GM12878 (cell line): ENCODE measurements at regions not wholly inside any gene's neighbourhood (a gene's known extent, or its start where the extent isn't known, plus 50 kb on each side); places are given as distances from the start of the nearest gene placed in this dataset.

ENCODE experiments used
- ATAC-seq: fragments of 200-7000 bp; cut with Tn5 transposase; 3 replicates; pipeline ENCODE4 v1.9.1; 2020; ENCODE audit warnings: mild to moderate bottlenecking, moderate library complexity
- BruUV-seq: library from RNA; stranded (reverse); fragments of 400-500 nt; replicated peaks from 2 replicates; lab custom pipeline; 2021; lab: Mats Ljungman, UMichigan
- CTCF ChIA-PET: fragments of 300-600 bp; sonication (Branson Sonifier 250); formaldehyde crosslinking; extraction: SDS; loops from one replicate; lab custom pipeline; 2021; ENCODE audit warnings: inconsistent platforms; lab: Yijun Ruan, JAX
- POLR2A ChIA-PET: fragments of 350-600 bp; formaldehyde crosslinking; extraction: SDS; loops from one replicate; lab custom pipeline; 2021; ENCODE audit warnings: inconsistent platforms; lab: Charles Lee
- RAD21 ChIA-PET: fragments of 300-600 bp; sonication (Branson Sonifier 250); formaldehyde crosslinking; loops from one replicate; lab custom pipeline; 2023; ENCODE audit warnings: antibody characterized with exemption; ENCODE audit not compliant: unreplicated experiment; lab: Charles Lee
- SMC1A ChIA-PET: fragments of 300-600 bp; sonication (Branson Sonifier 250); formaldehyde crosslinking; loops from one replicate; lab custom pipeline; 2023; ENCODE audit not compliant: unreplicated experiment, uncharacterized antibody; lab: Charles Lee
- DNase-seq: peaks from one replicate; pipeline ENCODE4 v3.0.0-alpha.2; 2011; ENCODE audit warnings: low read depth, low spot score
- FAIRE-seq: peaks from 3 replicates; lab custom pipeline; 2011; peaks lifted over from hg19 to GRCh38; lab: Jason Lieb, UNC
- H2AFZ ChIP-seq: 2 replicates; pipeline ENCODE4 v1.6.0; 2011; ENCODE audit warnings: low read depth, low read length, control low read depth; ENCODE audit not compliant: control insufficient read depth
- H3K27ac ChIP-seq: 2 replicates; pipeline ENCODE4 v1.5.1; 2011; ENCODE audit warnings: control low read depth; ENCODE audit not compliant: control insufficient read depth, insufficient read depth
- H3K27me3 ChIP-seq, 2 experiments: replicated peaks in 1 of 2; 2 replicates each; pipeline versions ENCODE4 v1.6.0 to v1.6.1; 2011; ENCODE audit warnings: low read length in 1 of 2; ENCODE audit not compliant: control insufficient read depth in 2 of 2, insufficient read depth in 2 of 2
- H3K36me3 ChIP-seq, 2 experiments: 2 replicates each; pipeline ENCODE4 v1.5.1; 2011; ENCODE audit warnings: low read length in 1 of 2; ENCODE audit not compliant: control insufficient read depth in 2 of 2, insufficient read depth in 2 of 2
- H3K4me1 ChIP-seq: 2 replicates; pipeline ENCODE4 v1.6.1; 2011; ENCODE audit warnings: mild to moderate bottlenecking, low read length, moderate library complexity, mixed read lengths; ENCODE audit not compliant: control insufficient read depth, insufficient read depth
- H3K4me2 ChIP-seq: 2 replicates; pipeline ENCODE4 v1.6.0; 2011; ENCODE audit warnings: control low read depth; ENCODE audit not compliant: control insufficient read depth, insufficient read depth
- H3K4me3 ChIP-seq: fragments of 200-600 bp; sonication (generic); 2 replicates; pipeline ENCODE4 v1.5.1; 2016
- H3K79me2 ChIP-seq: 2 replicates; pipeline ENCODE4 v1.6.0; 2011; ENCODE audit warnings: low read length; ENCODE audit not compliant: control insufficient read depth, insufficient read depth
- H3K9ac ChIP-seq: 2 replicates; pipeline ENCODE4 v1.8.0; 2011; ENCODE audit warnings: low read length, control low read depth, mixed read lengths; ENCODE audit not compliant: control insufficient read depth, insufficient read depth
- H3K9me3 ChIP-seq: replicated peaks from 3 replicates; pipeline ENCODE4 v1.5.1; 2011; ENCODE audit warnings: mild to moderate bottlenecking, low read length; ENCODE audit not compliant: control insufficient read depth, insufficient read depth
- H4K20me1 ChIP-seq: 2 replicates; pipeline ENCODE4 v1.6.0; 2011; ENCODE audit not compliant: control insufficient read depth, insufficient read depth
- BCL3 ChIP-seq: IDR thresholded peaks from 2 replicates; pipeline ENCODE4 v1.6.1; 2011; ENCODE audit warnings: borderline replicate concordance, low read depth, mild to moderate bottlenecking, moderate library complexity, low read length; ENCODE audit not compliant: insufficient read depth, poor library complexity, severe bottlenecking
- CEBPB ChIP-seq, 2 experiments: fragments of 150-350 bp in 1 of 2; IDR thresholded peaks; 2 replicates each; pipeline ENCODE4 v1.6.1; 2012 to 2014; ENCODE audit warnings: low read depth in 2 of 2, low read length in 2 of 2, borderline replicate concordance in 1 of 2, inconsistent platforms in 1 of 2
- CHD4 ChIP-seq: fragments of 200-600 bp; sonication (generic); IDR thresholded peaks from 2 replicates; pipeline ENCODE4 v1.6.1; 2016; ENCODE audit warnings: mild to moderate bottlenecking
- CREM ChIP-seq: IDR thresholded peaks from 2 replicates; pipeline ENCODE4 v1.6.1; 2014; ENCODE audit warnings: antibody characterized with exemption, low read depth
- CTCF ChIP-seq, 3 experiments: IDR thresholded peaks in 2 of 3; conservative IDR thresholded peaks in 1 of 3; 2 replicates each; pipeline ENCODE4 v1.5.1; 2011; ENCODE audit warnings: low read depth in 3 of 3, low read length in 3 of 3, mild to moderate bottlenecking in 3 of 3, control low read depth in 2 of 3, moderate library complexity in 2 of 3, inconsistent platforms in 1 of 3, mixed read lengths in 1 of 3; ENCODE audit not compliant: control insufficient read depth in 2 of 3, insufficient read depth in 1 of 3; ENCODE audit errors: extremely low read depth in 1 of 3
- FOS ChIP-seq: IDR thresholded peaks from 3 replicates; pipeline ENCODE4 v1.6.1; 2011; ENCODE audit warnings: borderline replicate concordance; ENCODE audit not compliant: insufficient read length; ENCODE audit errors: extremely low read depth
- HCFC1 ChIP-seq: fragments of 150-350 bp; IDR thresholded peaks from 2 replicates; pipeline ENCODE4 v1.6.1; 2014; ENCODE audit warnings: low read length
- IKZF1 ChIP-seq: fragments of 450-650 bp; conservative IDR thresholded peaks from 2 replicates; pipeline ENCODE4 v1.6.1; 2017; ENCODE audit warnings: antibody characterized with exemption, mild to moderate bottlenecking
- IRF3 ChIP-seq: fragments of 450-650 bp; IDR thresholded peaks from 2 replicates; pipeline ENCODE4 v1.6.1; 2014; ENCODE audit warnings: mild to moderate bottlenecking
- NR2C1 ChIP-seq: fragments of 450-650 bp; IDR thresholded peaks from 2 replicates; pipeline ENCODE4 v1.6.1; 2017; ENCODE audit warnings: antibody characterized with exemption, mild to moderate bottlenecking, moderate library complexity
- NR2C2 ChIP-seq: IDR thresholded peaks from 2 replicates; pipeline ENCODE4 v1.6.1; 2011; ENCODE audit warnings: borderline replicate concordance, low read depth; ENCODE audit not compliant: control insufficient read depth, insufficient read length
- POLR2A ChIP-seq: IDR thresholded peaks from 2 replicates; pipeline ENCODE4 v1.6.1; 2011; ENCODE audit warnings: low read depth, mild to moderate bottlenecking, low read length
- TBL1XR1 ChIP-seq: IDR thresholded peaks from 2 replicates; pipeline ENCODE4 v1.6.1; 2012; ENCODE audit warnings: low read depth, low read length, improper control_type of control experiment
- TCF3 ChIP-seq: IDR thresholded peaks from 2 replicates; pipeline ENCODE4 v1.6.1; 2012; ENCODE audit warnings: low read depth, mild to moderate bottlenecking, low read length, borderline replicate concordance; ENCODE audit not compliant: insufficient read depth
- YY1 ChIP-seq: IDR thresholded peaks from 2 replicates; pipeline ENCODE4 v1.6.1; 2011; ENCODE audit warnings: low read depth, mild to moderate bottlenecking, low read length
- ZSCAN29 ChIP-seq: fragments of 450-650 bp; IDR thresholded peaks from 2 replicates; pipeline ENCODE4 v1.6.1; 2017; ENCODE audit warnings: mild to moderate bottlenecking, moderate library complexity
- WGBS: methylation state at CpG from one replicate; pipeline ENCODE4 v1.1.6; 2016; ENCODE audit warnings: low lambda C conversion rate; ENCODE audit not compliant: insufficient replicate concordance, insufficient coverage; ENCODE audit errors: missing lambda C conversion rate; 5-methylcytosine and 5-hydroxymethylcytosine counted together
- in situ Hi-C: fragments of 300-500 bp; cut with MboI; formaldehyde crosslinking; loops from 9 replicates; pipeline ENCODE4 v1.14.3; 2018; ENCODE audit warnings: mixed read lengths
- intact Hi-C: fragments of 100-400 bp; cut with micrococcal nuclease; formaldehyde crosslinking; loops from one replicate; pipeline ENCODE4 v1.14.2; 2022; ENCODE audit not compliant: unreplicated experiment

GRCh38 chr7:42373285-42373684, 136.3 kb upstream of the GLI3 start:
- Histone ChIP-seq H3K27me3 (no peaks in the 10 kb centered on the region), H3K4me2 (no peak overlapping the region), H4K20me1 (no peaks in the 10 kb centered on the region), H2AFZ (no peak overlapping the region), H3K4me3 (no peak overlapping the region), H3K9ac (no peak overlapping the region), H3K4me1 (no peaks in the 10 kb centered on the region), H3K27ac (no peak overlapping the region), H3K36me3 (no peaks in the 10 kb centered on the region), H3K9me3 (no peaks in the 10 kb centered on the region), H3K79me2 (no peaks in the 10 kb centered on the region)
- in situ Hi-C loops, result no loop called here
- ATAC-seq (no peak), DNase-seq (no peak), FAIRE-seq (no peak)
- ChIA-PET POLR2A (no interaction called here), CTCF (no interaction called here), RAD21 (no interaction called here), SMC1A (no interaction called here)
- BruUV-seq, result no TSS peak
- intact Hi-C loops, result no loop called here
- no peak for TF ChIP-seq TBL1XR1
- WGBS, result 50% methylated on average over 1 of the region's 1 CpG

- RAD21 ChIA-PET, result no interaction called here
- no peak for ATAC-seq
- DNase-seq, result no peak
- 14% methylated on average over 3 of the region's 3 CpGs for WGBS
- no peak for FAIRE-seq
- Histone ChIP-seq H3K4me2 (no peak overlapping the region), H3K36me3 (no peaks in the 10 kb centered on the region), H2AFZ (no peak overlapping the region), H3K4me3 (no peak overlapping the region), H4K20me1 (no peaks in the 10 kb centered on the region), H3K4me1 (no peaks in the 10 kb centered on the region), H3K79me2 (no peaks in the 10 kb centered on the region), H3K9ac (no peak overlapping the region), H3K9me3 (no peaks in the 10 kb centered on the region), H3K27me3 (no peaks in the 10 kb centered on the region), H3K27ac (no peak overlapping the region)
- in situ Hi-C loops, result no loop called here
- intact Hi-C loops, result no loop called here
- CTCF ChIA-PET, result no interaction called here
- no peak for TF ChIP-seq POLR2A
- TF ChIP-seq YY1, result no peak
- TF ChIP-seq CEBPB (IDR thresholded peaks at IDR 0.05; ENCODE audit: borderline replicate concordance in 1 of 2, low read depth in 2 of 2, low read length in 2 of 2), result no peak
- TF ChIP-seq ZSCAN29, result no peak
- TF ChIP-seq BCL3, result no peak
- no peak for TF ChIP-seq CHD4
- no peak for TF ChIP-seq NR2C1
- no peak for TF ChIP-seq CTCF (IDR thresholded peaks at IDR 0.05 in 2 of 3, conservative IDR thresholded peaks at IDR 0.05 in 1 of 3; ENCODE audit: control insufficient read depth in 2 of 3, extremely low read depth in 1 of 3, insufficient read depth in 1 of 3, low read depth in 3 of 3, low read length in 3 of 3)
- TF ChIP-seq TCF3, result no peak
- no peak for TF ChIP-seq IKZF1
- no peak for TF ChIP-seq IRF3
- no peak for TF ChIP-seq NR2C2
- no peak for TF ChIP-seq CREM
- no peak for TF ChIP-seq HCFC1
- no peak for TF ChIP-seq FOS
- SMC1A ChIA-PET, result no interaction called here
- POLR2A ChIA-PET, result no interaction called here
- BruUV-seq, result no TSS peak
Observed at GRCh38 chr7:42372479-42372878, 135.5 kb upstream of the GLI3 start.
